Epidermal melanocyte (primary cell): ENCODE measurements at regions not wholly inside any gene's neighbourhood (a gene's known extent, or its start where the extent isn't known, plus 50 kb on each side); places are given as distances from the start of the nearest gene placed in this dataset.
"Not testable (repeated sequence)": the region's sequence is repeated elsewhere in the genome, so short reads cannot be mapped to it uniquely, and the experiment has no call there.

Experiments
- DNase-seq: peaks from one replicate; pipeline ENCODE4 v3.0.0; 2011; ENCODE audit warnings: low spot score; ENCODE audit not compliant: insufficient read length

DNA sequence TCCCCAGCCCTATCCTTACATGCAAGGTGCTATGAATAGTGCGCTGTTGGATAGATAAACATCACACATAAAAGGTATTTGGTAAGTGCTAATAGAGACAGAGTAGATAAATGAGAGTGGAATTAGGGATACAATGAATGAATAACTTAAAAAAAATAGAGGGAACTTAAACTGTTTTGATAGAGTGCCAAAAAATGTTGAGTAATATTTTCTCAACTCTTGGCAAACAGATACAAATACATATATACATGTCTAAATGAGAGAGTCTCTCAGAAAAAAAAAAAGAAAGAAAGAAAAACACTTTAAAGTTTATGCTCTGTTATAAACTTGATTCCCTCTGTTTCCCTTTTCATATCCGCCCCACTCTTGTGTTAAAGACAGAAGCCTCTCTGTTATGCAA lies 667.4 kb downstream of the ROBO2 start:
- no peak for DNase-seq

DNA sequence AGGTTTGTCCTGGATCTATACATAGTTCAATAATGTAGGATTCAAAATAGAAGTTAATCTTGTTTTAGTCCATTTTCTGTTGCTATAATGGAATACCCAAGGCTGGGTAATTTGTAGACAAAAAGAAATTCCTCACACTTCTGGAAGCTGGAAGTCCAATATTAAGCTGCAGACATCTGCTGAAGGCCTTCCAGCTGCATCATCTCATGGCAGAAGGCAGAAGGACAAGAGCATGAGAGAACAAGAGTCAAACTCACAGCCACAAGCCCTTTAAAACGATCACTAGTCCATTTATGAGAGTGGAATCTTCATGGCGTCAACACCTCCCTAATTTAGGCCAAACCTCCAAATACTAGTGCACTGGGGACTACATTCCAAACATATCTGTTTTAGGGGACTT lies 669.3 kb downstream of the ROBO2 start:
- DNase-seq = no peak

DNA sequence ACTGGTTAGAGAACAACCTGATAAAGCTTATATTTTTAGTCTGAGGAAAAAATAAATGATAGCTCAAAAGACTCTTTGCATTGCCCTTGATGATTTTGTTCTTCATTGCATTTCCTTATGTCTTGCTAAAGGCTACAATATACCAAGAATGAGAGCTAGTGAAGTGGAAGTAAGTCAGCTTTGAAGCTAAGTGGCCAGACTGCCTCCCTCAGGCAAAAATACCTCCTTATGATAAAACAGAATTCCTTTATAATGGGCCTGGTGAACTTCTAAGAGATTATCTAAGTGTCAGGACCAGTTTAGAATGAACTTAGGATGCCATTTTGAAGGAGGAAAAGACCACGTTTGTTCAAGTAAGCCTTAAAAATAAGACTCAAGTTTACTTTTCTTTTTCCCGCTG lies 678.4 kb downstream of the ROBO2 start:
- DNase-seq = no peak

DNA sequence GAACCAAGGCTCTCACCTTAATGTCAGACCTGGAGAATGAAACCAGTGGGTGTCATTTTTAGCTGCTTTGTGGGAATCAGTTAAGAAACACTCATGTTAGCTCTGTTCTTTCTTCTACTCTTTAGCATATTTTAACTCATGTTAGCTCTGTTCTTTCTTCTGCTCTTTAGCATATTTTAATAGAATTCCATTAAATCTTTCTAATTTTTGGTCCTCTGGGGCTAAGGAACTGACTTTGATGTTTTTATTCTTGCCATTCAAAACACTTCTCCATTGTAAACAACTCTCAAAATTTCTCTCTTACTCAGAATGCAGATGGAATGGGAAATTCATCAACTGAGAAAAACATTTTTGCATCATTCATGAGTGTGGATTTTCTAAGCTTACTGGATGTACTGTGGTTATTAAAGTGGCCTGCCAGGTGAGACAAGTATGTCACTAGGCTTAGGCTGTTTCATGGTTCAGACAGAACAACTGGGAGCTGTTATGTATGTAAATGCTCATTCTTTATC lies 680.6 kb downstream of the ROBO2 start:
- no peak for DNase-seq

DNA sequence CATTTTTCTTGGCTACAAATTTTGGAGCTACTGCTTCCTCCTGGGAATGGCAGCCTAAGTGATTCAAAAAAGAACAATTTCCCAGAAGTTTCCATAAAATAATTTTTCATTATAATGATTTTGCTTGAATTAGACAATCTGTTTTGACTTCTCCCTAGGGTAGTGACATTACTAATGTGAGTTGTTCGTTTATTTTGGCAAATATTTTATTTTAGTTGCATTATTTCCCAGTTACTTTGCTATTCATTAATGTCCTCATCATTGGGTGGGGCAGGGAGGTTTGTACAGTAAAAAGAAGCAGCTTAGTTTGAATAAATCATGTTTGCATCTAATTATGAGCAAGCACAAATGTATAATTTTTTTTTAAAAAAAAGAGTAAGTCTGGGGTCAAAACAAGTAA lies 686.6 kb downstream of the ROBO2 start:
- no peak for DNase-seq

DNA sequence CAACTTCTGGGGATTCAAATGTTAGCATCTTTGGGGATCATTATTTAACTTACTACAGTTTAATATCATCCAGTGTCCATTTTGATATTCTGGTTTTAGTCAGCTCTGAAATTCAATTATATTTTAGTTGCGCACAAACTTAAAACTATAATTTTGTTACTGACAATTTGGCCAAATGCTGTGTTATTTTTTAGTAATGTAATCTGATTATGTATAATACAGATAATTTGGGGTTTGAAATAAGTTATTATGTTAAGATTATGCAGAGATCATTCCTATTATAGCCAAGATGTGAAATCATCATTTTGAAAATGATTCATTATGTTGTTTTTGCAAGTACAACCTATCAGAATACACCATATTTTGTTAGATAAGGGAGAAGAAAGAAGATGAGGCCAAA lies 706.1 kb downstream of the ROBO2 start:
- no peak for DNase-seq

DNA sequence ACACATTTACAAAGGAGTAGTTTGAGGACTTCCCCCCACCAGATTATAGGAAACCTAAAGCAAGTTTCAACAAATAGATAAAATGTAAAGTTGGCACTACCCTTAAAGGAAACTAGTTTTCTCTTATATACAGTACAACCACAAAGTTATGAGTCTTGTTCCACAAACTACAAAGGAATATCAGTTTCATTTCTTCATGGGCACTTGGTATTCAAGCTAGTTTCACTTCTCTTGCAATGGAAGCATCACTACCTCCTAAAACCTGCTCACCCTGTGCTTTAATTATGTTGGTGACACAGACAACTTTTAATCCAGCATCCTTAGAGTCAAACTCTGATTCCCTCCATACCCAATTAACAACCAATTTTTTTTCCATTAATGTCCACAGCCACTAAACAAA lies 707.0 kb downstream of the ROBO2 start:
- DNase-seq = no peak

DNA sequence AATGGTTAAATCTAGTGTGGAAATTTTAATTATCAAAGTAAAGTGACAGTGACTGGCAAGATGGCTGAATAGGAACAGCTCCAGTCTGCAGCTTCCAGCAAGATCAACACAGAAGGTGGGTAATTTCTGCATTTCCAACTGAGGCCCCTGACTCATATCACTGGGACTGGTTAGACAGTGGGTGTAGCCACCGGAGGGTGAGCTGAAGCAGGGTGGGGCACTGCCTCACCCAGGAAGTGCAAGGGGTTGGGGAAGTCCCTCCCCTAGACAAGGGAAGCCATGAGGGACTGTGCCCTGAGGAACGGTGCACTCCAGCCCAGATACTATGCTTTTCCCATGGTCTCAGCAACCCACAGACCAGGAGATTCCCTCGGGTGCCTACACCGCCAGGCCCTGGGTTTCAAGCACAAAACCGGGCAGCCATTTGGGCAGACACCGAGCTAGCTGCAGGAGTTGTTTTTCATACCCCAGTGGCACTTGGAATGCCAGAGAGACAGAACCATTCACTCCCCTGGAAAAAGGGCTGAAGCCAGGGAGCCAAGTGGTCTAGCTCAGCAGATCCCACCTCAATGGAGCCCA lies 716.6 kb downstream of the ROBO2 start:
- DNase-seq = not testable (repeated sequence)

DNA sequence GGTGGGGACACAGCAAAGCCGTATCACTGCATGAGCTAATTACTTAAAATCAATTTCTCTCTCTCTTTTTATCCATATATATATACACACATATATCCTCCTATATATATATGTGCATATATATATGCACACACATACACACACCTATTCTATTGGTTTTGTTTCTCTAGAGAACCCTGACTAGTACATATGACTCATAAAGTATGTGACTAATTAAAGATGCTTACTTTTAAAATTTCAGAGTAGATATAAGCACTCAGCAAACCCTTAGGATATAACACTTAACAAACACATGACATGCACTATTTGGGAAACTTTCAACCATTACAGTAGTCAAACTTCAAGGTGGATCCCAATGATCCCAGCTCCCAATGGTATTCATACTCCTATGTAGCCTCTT lies 732.6 kb downstream of the ROBO2 start:
- DNase-seq = no peak

DNA sequence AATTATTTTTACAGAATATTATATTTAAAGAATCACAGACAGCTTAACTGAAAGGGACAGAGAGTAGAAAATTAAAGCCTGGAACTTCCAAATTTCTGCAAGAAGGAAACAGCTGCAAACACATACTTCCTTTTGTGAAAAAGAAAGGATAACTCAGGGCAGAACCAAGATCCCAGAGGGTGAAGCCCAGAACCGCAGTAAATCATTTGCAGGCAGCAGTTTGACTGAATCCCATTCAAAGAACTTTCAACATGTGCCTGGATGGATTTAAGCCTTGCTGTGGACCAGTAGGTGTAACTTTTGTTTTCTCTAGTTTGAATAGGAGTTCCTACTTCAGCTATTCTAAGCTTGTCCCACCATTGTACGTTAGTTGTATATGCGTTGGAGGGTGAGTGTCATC lies 733.2 kb downstream of the ROBO2 start:
- no peak for DNase-seq

DNA sequence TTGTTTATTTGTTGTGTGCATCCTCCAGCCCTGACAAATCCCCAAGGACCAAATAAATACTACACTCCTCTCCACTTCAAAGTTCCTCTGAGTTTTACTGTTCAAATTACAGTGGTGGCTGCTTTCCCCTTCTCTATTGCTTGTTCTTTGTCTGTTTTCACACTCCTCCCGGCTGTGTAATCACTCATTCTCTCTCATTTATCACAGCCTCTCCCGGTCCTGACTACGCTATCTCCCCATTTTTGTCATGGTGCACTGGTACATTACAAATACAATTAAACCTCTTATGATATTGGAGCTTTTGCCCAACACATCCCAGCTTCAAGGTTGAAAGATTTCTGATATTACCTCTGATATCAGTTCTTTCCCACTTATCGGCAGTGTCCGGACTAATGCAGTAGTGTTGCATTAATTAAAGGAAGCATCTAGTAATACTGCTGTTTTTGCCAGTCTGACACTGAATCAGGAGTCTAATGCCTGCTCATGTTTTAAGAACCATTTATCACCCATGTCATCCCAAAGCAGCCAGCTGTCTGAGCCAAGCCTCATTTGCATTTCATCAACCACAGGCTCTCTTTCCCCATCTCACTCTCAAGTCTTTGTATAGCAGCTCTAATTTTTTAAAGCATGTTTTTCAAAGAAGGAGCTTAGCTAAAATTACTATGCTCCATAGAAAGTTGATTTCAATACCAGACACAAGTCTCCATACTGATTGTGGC lies 740.5 kb downstream of the ROBO2 start:
- no peak for DNase-seq

DNA sequence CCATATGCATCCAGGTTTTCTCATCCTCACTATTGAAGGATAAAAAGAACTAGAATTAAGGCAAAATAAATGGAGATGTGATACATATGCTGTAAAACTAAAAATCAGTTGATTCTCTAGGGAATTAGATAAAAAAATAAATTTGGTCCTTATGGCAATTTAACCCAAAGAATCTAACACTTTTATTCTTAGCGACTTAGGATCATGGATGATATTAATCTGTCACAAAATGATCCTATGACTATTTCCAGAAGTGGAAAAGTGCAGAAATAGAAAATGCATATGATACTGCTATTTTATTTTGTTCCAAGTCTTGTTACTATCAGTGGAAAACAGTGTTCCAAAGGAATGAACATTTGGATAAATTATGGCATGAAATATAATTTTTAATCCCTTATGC lies 746.3 kb downstream of the ROBO2 start:
- no peak for DNase-seq

DNA sequence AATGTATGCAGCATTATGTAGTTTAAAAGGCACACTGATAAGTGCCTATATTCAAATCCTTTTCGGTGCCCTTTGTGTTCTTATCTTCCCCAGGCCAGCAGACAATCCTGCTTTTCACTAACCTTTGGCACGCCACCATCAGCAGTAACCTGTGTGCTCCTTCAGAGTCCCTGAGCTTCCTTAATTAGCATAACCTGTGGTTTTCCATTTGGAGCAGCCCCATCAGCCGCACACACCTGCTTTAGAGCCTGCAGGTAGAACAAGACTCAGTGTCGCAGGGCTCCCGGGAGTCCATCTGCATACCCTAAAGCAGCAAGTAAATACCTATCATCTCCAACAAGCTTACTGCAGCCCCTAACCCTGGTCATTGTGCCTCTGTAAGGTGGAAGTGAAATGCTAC lies 755.1 kb downstream of the ROBO2 start:
- no peak for DNase-seq

DNA sequence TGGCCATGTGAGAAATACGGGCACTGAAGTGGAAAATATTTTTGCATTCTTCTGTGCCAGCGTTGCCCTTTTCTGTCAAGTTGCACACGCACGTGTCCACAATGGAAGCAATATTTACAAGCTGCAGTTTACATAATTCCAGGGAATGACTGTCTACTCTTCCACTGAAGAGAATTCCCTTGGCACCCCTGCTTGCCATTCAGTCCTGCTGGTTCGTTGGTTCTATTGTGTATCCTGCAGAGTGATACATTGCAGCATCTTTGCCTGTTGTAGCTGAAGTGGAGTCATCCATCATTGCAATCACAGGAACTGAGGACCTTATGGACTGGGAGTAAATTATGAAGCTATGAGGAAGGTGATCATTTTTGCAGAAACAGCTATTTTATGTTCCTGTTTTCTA lies 759.4 kb downstream of the ROBO2 start:
- no peak for DNase-seq

DNA sequence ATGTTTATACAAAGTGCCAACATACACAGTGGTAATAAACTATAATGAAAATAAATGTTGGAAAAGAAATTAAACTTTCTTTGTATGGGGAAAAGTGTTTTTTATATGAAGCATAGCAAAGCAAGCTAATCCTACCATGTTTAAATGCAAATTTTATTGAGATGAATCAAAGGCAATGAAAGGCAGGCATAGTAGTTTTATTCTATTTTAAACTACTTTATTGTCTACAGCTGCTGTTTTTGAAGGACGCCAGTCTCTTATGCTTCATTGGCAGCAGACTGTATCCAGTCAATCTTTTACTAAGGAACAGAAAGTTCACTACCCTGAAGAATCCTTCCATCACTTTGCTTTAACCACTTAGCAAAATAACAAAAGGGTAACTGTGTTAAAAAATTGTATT lies 761.0 kb downstream of the ROBO2 start:
- no peak for DNase-seq

DNA sequence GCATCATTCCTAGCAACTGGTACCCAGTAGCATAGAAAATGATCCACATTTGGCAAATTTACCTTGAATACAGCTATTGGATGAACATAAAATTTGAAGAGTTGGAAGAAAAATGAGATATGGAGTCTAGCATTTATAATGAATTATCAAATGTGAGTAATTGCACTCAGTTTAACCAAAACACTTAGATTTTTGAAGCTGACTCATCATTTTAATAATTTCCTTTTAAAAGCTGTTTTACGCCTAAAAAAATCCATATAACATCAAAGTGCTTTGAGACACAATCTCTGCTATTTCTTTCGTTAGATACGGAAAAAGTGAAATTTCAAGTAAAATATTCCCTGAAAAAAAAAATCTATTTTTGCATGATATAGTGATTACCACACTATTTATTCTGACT lies 767.4 kb downstream of the ROBO2 start:
- DNase-seq = no peak

DNA sequence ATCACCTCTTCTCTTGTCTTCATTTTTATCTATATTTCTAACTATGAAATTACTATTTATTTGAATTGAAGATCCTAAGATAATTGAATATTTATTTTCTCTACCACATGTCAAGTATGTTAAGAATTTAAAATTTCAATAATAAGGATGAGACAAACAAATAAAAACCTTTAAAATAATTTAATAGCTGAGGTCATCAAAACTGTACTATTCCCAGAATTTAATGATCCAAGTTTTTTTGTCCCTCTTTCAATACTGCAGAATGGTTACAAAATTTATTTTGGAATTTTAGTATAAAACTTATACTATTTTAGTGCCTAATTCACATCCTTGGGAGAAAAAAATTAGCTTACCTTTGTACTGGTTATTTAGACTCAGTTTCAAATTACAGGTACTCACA lies 774.9 kb downstream of the ROBO2 start:
- DNase-seq = no peak

DNA sequence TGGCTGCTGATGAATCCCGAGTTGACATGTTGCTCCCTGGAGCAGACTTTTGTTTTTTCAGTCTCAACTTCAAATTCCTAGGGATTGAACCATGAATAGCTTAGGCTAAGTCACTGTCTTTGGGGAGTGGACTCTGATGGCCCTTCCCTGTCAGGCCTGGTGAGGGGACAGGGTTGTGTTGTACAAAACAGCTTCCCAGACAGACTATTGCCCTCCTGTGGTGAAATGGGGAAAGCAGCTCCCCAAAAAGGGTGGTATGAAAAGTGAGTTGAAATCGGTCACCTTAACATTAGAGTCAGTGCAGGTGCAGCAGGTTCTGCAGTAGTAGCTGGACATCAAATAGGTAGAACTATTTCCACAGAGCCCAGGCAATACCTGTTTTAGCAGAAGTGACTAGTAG lies 775.6 kb downstream of the ROBO2 start:
- DNase-seq = no peak

DNA sequence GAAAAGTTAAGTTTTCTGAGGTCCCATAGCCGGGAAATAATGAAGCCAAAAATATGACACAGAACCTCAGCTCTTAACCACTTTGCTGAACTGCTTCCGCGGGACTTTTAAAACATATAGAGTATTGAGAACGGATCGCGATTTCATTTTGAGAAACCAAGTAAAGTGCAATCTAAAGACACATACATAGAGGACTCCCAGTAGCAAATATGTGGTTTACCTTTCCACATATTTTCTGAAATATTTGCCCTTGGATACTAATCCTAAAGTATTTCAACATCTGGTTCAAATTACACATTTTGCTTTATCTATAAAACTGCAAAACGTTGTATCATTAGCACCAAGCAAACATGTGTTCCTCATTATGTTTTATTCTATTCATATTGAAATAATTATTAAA lies 776.5 kb downstream of the ROBO2 start:
- no peak for DNase-seq

DNA sequence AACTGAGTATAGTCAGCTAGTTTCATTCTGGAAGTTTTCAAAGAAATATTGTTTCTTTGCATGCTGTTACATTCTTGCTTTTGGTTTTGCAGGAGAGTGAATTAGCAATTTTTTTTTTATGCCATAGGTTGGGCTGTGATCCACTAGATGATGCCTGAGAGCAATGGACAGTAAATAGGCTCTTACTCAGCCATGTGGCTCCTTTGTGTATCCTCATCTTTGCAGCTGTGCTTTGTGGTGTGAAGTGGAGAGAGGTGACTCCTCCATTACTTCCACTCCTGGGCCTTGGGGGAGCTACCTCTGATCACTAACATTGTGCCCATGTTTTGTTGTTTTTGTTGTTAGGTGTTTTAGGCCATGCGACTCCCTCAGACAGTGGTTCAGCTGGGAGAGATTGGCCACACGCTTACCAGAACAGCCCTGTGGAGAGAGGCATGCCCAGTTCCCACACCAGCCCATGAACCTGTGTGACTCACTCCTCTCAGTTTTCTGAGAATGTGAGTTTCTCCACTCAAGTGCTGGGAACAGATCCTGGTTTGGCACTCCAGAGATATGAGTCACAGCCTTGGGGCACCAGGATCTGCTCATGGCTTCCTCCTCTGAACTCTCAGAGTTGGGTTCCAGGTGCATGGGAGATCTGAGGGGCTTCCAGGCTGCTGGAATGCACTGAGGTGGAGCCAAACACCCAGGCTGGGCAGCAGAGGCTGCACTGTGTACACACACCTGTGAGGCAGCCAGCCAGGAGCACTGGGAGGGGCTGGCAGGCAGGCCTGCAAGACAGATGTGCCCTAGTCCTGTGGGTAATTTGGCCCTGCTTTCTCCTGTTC lies 785.3 kb downstream of the ROBO2 start:
- DNase-seq = no peak

DNA sequence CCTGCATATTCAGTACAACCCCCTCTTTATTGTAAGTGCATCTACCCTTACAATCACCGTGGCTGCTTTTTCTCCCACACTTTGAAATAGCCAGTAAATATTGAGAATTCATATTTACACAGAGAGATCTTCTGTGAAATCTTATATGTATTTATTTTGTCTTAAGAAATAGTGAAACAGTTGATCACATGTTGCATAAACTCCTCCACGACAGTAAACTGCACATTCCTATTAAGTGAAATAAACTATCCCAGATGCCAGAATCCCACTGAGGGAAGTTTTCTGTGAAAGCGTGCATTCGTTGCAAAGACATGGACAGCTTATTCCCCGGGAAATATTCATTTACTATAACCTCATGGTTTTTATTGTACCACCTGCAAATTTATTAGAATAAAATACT lies 796.0 kb downstream of the ROBO2 start:
- DNase-seq = no peak

DNA sequence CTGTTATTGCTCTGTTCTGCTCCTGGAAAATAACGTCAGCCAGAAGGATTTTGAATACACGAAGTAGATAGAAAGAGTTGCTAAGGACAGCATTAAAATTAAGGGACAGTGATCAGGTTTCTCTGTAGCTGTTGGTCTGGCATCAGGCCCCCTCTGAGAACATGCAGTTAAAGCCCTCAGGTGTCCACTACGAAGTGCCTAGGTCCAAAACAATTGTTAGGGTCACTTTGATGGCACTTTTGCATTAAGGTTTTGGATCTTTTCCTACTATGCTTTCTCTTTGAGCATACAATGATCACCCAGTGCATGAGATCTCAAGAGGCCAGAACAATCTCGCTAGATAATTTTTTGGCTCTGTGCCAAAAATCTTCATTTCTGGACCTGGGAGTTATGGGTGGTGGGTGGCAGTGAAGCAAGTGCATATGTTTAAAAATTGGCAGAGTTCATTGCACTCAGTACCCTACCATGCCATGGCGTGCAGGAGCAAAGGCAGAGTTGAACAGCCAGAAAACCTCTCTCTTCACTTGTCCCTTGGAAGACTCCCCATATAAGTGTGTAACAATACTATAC lies 797.6 kb downstream of the ROBO2 start:
- no peak for DNase-seq
